GM19023 (cell line): ENCODE measurements at regions not wholly inside any gene's neighbourhood (a gene's known extent, or its start where the extent isn't known, plus 50 kb on each side); places are given as distances from the start of the nearest gene placed in this dataset.
"Not testable (repeated sequence)": the region's sequence is repeated elsewhere in the genome, so short reads cannot be mapped to it uniquely, and the experiment has no call there.

ENCODE experiments used
- ATAC-seq: cut with Tn5 transposase; IDR thresholded peaks from one replicate; pipeline ENCODE4 v1.9.1; 2021; ENCODE audit warnings: mild to moderate bottlenecking, moderate library complexity; ENCODE audit not compliant: unreplicated experiment

DNA sequence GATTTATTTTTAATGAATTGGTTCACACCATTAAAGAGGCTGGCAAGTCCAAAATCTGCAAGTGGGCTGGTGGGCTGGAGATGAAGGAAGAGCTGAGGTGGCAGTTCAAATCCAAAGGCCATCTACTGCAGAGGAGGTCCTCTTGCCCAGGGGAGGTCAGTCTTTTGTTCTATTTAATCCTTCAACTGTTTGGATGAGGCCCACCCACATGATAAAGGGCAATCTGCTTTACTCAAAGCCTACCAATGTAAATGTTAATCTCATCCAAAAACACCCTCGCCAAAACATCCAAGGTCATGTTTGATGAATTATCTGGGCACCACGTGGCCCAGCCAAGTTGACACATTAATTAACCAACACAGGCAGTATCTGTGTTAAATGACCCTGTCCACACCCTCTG lies 99.0 kb downstream of the RRAGC start:
- no peak for ATAC-seq

DNA sequence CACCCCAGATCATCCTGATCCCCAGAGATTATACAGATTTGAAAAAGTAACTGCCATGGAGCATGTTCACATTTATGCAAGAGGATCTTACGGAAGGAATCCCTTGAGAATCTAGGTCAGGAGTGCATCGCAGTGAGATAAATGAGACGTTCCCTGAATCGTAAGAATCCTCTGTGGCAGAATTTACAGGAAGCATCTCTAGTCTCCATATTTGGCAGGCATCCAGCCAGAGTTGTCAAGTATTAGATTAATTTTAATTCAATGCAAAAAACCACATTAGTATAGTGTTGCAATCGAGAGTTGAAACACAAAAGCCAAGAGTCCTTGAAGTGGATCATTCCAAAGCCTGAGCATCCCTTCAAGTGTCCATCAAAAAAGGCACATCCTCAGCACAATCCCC lies 100.8 kb downstream of the RRAGC start:
- no peak for ATAC-seq

DNA sequence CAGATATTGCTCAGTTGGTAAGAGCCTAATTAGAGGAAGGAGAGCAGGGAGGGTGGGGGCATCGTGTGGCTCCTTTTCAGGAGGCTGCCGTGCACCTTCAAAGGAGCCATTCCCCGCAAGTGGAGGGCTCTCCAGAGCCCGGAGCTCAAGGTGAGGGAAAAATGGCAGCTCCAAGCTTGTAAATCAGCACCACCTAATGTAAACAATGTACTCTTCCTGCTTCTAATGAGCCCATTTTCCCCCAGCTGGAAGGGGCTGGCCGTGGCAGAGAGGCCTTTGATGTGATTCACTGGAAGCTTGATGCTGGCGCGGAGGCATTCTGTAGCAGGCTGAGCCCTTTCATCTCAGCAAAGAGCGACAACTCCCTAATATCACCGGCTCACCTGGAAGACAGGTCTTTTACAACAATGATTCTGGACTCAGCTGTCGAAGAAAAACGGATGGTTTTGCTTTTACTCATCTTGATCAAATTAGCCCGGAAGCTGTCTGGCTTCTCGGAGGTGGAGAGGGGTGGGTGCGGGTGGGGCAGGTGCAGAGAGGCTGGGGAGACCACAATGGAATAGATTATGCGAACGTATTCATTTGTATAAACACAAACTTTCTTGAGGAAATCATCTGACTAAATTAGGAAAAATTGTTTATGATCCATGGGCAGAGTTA lies 112.5 kb downstream of the RRAGC start:
- ATAC-seq, result no peak

DNA sequence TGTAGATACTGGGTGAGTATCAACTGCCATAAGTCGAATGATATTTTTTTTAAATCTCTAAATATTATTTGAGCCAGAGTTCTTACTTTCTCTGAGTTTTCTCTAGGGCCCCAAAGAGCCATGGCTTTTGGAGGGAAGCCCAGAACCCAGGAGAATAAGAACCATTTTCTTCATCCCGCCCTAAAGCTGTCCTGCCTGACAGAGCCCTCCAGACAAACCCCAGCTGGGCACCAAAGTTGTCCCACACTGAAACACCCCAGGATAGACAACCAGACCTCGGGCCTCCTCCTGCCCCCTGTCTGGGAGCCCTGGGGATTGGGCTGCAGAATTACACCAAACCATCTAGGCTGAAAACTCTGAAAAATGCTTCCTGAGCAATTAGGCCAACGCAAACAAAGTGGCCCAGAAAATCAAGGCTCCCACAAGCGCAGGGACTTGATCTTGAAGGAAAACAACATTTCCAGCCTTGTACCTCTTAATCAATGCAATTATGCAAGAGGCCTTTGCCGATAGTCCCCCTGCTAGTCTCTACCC lies 113.1 kb downstream of the RRAGC start:
- ATAC-seq, result no peak

DNA sequence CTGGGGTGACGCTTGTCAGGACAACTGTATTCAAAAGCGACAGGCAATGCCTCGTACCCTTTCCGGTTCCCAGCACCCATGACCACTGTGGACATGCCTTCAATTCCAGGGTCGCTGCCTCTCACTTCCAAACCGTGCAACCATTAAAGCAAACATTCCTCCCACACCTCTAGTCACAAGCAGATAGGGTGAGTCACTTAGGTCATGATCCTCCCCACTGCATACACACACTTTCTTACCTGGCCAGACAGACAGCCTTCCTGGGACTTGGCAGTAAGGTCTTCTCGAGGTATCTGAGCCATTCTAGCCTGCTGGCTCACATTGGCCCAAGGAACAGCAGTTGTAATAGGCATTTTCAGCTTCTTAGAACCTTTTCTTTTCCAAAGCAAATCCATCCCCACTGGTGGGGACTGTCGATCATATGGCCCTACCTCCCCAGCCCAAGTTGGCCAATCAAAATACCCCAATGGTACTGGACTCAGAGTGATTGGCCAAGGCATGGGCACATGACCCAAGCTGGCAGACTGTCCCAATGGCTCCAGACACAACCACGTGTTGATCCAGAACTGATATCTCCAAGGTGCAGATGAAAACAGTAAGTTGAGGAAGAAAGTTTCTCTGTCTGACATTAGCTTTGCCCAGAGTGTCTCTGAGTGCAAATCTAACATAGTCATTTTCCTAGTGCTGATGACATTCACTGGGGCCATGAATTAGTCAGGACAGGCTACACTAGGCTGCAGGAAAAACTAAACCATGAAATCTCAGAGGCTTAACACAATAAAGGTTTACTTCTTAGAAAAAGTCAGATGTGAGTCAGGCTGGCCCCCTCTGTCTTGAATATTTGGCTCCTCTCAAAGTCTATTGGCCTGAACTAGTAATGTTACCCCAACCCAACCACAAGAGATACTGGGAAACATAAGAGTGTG lies 113.8 kb downstream of the RRAGC start:
- no peak for ATAC-seq

DNA sequence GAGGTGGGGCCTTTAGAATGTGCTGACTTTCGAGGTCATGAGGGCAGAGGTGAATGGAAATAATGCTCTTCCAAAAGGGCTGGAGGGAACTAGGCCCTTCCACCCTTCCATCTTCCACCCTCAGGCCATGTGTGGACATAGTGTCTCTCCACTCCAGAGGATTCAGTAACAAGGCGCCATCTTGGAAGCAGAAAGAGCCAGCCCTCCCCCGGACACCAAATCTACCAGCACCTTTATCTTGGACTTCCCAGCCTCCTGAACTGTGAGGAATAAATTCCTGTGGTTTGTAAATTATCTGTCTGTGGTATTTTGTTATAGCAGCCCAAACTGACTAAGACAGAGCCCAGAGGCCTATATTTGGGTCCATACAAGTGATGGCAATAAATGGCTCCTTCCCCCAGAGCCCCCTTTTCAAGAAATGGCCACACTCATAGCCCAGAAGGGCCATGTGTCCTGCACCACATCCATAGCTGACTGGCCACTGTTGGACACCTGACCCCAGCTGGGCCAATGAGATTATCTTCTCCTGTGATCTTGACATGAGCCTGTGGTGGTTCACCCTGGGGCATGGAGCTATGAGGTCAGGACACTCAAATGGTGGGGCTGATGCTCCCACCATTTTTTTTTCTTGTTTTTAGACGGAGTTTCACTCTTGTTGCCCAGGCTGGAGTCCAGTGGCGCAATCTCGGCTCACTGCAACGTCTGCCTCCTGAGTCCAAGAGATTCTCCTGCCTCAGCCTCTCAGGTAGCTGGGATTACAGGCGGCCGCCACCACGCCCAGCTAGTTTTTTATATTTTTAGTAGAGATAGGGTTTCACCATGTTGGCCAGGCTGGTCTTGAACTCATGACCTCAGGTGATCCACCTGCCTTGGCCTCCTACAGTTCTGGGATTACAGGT lies 114.9 kb downstream of the RRAGC start:
- ATAC-seq, result no peak

DNA sequence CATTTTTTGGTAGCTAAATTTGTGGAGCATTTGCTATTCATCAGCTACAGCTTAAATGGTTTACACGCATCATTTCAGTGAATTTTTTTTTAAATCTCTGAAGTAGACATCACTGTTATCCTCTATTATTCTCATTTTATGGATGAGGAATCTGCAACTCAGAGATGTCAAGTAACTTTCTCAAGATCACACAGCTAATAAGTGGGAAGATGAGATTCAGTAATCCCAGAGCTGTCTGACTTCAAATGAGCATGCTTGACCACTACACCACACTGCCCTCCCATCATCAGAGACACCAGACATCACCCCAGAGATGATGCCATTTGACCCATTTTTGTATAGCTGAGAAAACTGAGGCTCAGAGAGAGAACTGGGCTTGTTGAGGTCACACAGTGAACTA lies 116.4 kb downstream of the RRAGC start:
- ATAC-seq, result no peak

DNA sequence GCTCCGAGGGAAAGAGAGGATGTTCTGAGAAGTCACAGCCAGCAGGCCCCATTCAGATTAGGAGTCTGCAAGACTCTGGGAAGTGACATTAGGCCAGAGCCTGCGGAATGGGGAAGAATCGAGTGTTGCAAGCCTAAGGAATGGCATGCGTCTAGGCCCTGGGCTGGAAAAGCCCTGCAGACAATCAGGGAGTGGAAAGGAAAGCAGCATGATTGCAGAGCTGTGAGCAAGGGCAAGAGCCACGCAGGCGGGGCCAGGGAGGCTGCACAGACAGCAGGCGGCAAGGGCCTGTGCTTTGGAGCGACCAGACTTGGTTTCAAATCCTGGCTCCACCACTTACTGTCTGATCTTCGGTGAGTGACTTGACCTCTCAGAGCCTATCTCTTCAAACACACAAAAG lies 118.2 kb downstream of the RRAGC start:
- ATAC-seq, result no peak

DNA sequence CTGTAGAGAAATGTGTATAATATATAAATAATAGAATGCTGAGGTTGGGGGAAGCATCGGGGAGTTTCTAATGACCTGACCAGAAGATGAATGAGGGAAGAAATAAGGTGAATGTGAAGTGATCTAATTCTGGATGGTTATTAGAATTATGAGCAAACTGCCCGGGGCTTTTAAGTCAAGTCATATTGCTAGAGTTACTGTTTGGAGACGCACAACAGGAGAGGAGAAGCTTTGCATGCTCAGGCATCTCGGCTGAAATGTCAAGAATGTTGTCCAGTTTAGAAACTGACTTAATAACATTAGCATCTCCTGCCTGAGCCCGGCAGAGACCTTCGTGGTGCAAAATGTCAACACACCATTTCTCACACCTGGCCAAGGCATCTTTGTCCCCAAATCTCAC lies 119.1 kb downstream of the RRAGC start:
- no peak for ATAC-seq

DNA sequence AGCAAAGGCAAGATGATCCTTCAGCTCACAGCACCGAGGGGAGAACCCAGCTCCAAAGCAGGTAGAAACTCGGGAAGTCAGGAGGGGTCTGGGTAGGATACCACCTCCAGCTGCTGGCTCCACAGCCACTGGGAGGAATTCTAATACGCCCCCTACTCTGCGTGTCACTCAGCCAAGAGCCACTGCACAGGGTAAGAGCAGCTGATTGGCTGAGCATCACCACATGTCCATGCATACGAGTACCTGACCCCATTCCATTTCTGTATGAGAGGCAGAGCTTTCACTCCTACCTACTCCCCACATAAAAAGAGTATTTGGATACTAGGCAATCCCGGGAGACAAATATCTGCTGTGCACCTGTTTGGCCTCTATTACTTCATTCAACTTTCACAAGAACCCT lies 121.4 kb downstream of the RRAGC start:
- no peak for ATAC-seq

DNA sequence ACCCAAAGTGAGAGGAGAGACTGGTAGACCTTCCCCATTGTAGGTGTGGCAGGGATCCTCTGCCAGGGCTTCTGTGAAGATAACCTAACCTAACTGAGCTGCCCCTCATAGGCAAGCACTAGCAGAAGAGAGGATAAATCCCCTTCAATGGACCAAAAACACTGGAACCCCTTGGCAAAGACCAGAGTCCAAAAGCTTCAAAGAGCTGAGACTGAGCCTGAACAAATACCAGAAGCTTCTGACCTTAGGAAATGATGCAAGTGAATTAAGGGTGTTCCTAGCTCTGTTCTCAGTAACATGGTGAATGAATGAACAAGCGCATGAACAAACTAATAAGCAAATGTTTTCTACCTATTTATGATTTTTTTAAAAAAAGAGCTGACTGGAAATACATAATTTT lies 123.2 kb downstream of the RRAGC start:
- ATAC-seq, result no peak

DNA sequence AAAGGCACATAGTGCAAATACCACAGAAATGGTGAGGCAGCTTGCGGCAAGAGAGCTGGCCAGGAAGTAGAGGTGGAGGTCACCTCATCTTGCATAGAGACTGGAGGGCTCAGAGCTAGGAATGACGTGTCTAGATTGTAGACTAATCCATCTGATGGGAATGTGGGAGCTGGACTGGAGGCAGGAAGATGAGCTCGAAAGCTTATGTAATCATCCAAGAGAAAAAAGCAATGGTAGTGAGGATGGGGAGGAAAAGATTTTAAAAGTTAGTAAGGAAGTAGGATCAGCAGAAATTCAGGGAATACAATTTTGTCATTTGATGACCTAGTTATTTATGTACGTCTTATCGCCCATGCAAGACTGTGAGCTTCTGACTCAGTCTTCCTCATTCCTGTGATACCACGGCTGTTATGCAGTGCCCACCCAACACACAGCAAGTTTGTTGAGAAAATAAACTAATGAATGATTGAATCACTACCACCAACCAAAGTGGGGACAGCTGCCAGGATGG lies 123.9 kb downstream of the RRAGC start:
- no peak for ATAC-seq

DNA sequence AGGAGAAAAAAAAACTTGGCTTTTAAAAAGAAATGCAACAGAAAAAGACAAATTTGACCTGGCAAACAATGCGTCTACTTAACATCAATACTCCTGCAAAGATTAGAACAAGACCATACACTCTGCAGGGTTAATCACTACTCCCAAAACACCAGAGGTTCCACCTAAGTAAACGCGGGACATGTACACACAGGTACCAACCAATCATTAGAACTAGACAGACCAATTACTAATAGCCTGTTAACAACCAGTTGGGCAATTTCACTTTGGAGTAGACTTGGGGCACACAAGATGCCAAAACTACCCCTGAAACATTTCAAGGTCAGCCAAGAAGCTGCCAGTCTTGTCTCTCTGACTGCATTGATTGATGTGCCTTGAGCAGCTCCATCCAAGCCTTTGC lies 125.8 kb downstream of the RRAGC start:
- no peak for ATAC-seq

DNA sequence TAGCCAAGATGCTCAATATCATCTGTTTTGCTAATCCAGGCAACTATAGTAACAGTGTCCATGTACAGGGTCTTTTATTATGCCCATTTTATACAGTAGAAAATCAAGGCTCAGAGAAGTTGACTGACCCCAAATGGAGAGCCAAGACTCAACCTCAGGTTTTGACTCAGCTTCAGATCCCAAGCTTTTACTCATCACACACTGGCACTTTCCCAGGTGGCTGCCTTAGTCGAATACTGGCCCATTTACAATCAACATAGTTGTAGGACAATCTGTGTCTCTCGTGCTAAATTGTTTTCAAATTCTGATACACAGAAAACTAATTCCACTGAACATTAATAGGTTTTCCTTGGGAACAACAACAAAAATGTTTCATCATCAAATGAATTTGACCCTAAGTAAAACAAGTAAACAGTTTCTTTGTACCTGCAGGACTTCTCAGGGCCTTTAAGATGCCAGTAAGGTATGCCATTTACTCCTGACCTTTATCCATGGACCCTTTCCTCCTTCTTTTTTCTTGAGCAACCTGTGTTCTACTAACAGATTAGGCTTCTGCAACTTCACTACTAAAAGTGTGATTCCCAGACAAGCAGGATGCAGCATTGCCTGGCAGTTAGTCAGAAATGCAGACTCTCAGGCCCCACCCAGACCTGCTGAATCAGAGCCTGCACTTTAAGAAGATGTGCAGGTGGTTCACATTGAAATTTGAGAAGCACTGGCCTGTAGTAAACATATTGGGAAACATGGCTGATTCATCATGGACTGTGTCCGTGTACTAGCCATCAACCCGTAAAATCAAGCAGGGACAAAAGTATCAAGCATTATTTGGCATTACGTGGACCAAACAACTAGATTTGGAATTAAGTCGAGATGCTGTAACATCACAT lies 128.8 kb downstream of the RRAGC start:
- ATAC-seq, result no peak

DNA sequence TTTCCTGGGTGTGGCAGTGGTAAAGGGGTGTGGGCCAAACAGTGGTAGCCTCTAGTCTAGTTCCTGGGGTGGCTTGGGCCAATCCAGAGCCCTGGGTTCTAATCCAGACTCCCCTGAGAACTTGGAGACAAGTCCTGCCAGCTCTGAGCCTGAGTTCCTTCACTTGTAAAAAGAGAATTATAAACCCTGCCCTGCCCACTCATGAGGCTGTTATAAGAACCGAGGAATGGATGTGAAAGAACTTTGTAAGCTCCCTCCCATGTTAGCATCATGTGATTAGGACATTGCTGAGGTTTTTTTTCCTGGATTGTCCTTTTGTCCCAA lies 131.0 kb downstream of the RRAGC start:
- no peak for ATAC-seq

DNA sequence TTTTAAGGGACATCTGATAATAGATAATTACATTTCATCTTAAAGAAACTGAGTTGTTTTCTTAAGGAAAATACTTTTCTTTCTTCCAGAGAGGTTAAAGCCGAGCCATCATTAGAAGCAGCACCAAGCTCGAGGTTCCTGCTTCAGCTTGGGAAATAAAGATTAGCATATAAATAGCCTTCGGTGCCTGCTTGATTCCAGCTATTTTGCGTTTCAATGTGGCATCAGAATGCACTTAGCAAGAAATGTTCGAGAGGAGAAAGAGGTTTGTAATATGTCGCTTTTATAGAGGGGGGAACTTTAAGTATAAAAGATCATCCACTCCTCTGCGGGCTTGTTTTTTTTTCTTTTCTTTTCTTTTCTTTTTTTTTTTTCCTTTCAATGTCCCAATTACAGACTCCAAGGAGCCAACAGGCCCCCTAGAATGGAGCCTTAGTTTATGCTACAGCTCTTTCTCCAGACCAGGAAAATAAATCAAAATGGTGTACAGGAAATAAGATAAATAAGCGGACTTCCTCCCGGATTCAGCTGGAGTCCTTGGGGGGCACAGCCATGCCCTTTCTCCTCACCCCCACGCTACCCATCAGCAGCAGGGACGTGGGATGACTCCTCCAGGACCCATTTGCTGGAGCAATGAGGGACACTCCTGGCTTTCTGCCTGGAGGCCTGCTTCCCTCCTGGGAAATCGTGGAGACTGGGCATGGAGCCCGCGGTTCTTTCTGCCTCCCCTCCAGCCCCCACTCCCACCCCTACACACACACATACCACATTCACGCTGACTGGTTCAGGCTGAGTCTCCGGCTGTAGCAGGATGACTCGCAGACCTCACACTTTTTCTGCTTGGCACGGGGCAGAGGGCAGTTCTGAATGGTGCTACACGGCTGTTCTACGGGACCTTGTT lies 131.6 kb downstream of the RRAGC start:
- ATAC-seq, result no peak

DNA sequence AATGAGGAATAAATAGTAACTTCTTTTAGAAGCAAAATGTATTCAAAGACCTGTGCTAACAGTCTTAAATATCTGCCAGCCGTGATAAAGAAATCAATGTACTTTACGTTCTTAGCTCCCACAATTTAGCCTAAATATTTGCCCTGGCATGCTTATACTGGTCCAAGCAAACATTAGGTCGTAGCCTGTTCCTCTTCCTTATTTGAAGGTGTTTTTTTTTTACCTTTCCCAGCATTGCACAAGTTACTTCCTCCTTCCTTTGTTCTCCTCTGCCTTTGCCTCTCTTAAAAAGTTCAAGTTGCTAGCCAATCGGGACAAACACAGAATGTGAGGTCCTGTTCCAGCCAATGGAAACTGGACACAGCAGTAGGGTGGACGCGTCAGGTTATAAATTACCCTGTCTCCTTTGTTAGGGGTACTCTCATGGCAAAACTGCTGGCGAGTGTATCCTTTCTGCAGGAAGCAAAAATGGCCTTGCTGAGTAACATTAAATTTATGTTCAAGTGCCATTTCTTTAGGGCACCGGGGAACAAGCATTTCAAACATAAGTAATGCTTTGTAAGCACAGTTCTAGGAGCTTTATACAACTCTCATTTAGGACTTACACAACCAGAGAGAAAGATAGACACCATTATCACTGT lies 134.1 kb downstream of the RRAGC start:
- not testable (repeated sequence) for ATAC-seq
